ENCODE measurements at regions not wholly inside any gene's neighbourhood (a gene's known extent, or its start where the extent isn't known, plus 50 kb on each side); places are given as distances from the start of the nearest gene placed in this dataset.

DNA sequence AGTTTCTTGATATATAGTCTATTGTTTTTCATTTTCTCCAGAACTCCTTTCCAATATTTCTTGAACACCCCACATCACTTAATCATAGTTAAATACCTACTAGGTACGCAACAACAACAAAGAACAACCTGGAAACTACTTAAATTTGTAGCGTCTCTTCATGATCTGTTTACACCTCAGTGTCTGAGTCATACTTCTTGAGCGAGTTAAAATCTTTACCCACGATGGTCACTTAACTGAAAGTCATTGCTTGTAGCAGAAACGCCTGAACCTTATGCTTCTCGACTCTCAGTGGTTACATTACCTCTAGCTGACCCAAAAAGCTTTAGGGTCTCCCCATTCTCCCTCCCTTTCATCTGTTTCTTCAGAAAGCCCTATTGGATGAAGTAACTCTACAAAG is 131.3 kb downstream of the EN1 start:
- TF ChIP-seq, protein P1, sequence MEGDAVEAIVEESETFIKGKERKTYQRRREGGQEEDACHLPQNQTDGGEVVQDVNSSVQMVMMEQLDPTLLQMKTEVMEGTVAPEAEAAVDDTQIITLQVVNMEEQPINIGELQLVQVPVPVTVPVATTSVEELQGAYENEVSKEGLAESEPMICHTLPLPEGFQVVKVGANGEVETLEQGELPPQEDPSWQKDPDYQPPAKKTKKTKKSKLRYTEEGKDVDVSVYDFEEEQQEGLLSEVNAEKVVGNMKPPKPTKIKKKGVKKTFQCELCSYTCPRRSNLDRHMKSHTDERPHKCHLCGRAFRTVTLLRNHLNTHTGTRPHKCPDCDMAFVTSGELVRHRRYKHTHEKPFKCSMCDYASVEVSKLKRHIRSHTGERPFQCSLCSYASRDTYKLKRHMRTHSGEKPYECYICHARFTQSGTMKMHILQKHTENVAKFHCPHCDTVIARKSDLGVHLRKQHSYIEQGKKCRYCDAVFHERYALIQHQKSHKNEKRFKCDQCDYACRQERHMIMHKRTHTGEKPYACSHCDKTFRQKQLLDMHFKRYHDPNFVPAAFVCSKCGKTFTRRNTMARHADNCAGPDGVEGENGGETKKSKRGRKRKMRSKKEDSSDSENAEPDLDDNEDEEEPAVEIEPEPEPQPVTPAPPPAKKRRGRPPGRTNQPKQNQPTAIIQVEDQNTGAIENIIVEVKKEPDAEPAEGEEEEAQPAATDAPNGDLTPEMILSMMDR (IDR thresholded peaks at IDR 0.05): no peak
- TF ChIP-seq, protein P2, sequence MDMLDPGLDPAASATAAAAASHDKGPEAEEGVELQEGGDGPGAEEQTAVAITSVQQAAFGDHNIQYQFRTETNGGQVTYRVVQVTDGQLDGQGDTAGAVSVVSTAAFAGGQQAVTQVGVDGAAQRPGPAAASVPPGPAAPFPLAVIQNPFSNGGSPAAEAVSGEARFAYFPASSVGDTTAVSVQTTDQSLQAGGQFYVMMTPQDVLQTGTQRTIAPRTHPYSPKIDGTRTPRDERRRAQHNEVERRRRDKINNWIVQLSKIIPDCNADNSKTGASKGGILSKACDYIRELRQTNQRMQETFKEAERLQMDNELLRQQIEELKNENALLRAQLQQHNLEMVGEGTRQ (IDR thresholded peaks at IDR 0.05; ENCODE audit: borderline replicate concordance, low read depth, low read length): no peak
- TF ChIP-seq REST (IDR thresholded peaks at IDR 0.05; ENCODE audit: low read depth, low read length): no peak
- TF ChIP-seq SMC3 (IDR thresholded peaks at IDR 0.05; ENCODE audit: low read depth, low read length): no peak
- no peak for TF ChIP-seq GABPA (IDR thresholded peaks at IDR 0.05; ENCODE audit: low read depth)
- no peak for TF ChIP-seq EP300 (IDR thresholded peaks at IDR 0.05; ENCODE audit: borderline replicate concordance in 1 of 2, low read depth in 1 of 2, low read length in 1 of 2)
- TF ChIP-seq MXI1 (IDR thresholded peaks at IDR 0.05; ENCODE audit: low read depth, low read length): no peak
- no peak for TF ChIP-seq TCF12 (IDR thresholded peaks at IDR 0.05)
- TF ChIP-seq POLR2AphosphoS5 (IDR thresholded peaks at IDR 0.05; ENCODE audit: low read depth, low read length): no peak
- no peak for TF ChIP-seq RFX5 (IDR thresholded peaks at IDR 0.05; ENCODE audit: low read length)
- no peak for TF ChIP-seq ELF1 (IDR thresholded peaks at IDR 0.05)
- no peak for TF ChIP-seq YY1 (IDR thresholded peaks at IDR 0.05; ENCODE audit: low read depth)
- TF ChIP-seq PBX3 (IDR thresholded peaks at IDR 0.05): no peak
- TF ChIP-seq RAD21 (IDR thresholded peaks at IDR 0.05; ENCODE audit: low read length): no peak
